SK-N-DZ (cell line): ENCODE measurements at regions not wholly inside any gene's neighbourhood (a gene's known extent, or its start where the extent isn't known, plus 50 kb on each side); places are given as distances from the start of the nearest gene placed in this dataset.
A peak's percentile ranks its signal among the peaks of the same experiment; 100 is the strongest.

Experiments
- DNase-seq: peaks from one replicate; pipeline ENCODE4 v3.0.0-alpha.2; 2015; ENCODE audit warnings: low spot score

- DNase-seq: no peak
Measured at GRCh38 chr16:66289986-66290385, 76.5 kb upstream of the CDH5 start.

GRCh38 chr16:66289051-66289680 is 77.3 kb upstream of the CDH5 start:
- DNase-seq: no peak

DNA sequence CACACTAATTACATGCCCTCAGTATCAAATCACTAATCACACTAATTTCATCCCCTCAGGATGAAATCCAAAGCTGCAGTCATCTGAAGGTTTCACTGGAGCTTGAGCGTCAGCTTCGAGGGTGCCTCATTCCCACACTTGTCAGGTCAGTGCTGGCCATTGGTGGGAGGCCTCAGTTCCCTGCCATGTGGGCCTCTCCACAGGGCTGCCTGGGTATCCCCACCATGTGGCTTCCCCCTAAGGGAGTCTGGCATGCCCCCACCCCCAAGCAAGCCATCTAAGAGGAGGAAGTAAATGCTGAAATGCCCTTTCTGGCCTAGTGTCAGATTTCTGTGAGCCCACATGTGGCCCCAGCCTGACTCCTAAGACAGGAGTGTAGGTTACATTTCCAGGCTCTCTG is 78.6 kb upstream of the CDH5 start:
- no peak for DNase-seq

GRCh38 chr16:66287416-66287815 is 79.1 kb upstream of the CDH5 start:
- DNase-seq: no peak

- no peak for DNase-seq
Measured at GRCh38 chr16:66286527-66286926, 80.0 kb upstream of the CDH5 start.

- no peak for DNase-seq
Measured at GRCh38 chr16:66278604-66279262, 87.8 kb upstream of the CDH5 start.

- no peak for DNase-seq
Measured at GRCh38 chr16:66278111-66278531, 88.4 kb upstream of the CDH5 start.

DNA sequence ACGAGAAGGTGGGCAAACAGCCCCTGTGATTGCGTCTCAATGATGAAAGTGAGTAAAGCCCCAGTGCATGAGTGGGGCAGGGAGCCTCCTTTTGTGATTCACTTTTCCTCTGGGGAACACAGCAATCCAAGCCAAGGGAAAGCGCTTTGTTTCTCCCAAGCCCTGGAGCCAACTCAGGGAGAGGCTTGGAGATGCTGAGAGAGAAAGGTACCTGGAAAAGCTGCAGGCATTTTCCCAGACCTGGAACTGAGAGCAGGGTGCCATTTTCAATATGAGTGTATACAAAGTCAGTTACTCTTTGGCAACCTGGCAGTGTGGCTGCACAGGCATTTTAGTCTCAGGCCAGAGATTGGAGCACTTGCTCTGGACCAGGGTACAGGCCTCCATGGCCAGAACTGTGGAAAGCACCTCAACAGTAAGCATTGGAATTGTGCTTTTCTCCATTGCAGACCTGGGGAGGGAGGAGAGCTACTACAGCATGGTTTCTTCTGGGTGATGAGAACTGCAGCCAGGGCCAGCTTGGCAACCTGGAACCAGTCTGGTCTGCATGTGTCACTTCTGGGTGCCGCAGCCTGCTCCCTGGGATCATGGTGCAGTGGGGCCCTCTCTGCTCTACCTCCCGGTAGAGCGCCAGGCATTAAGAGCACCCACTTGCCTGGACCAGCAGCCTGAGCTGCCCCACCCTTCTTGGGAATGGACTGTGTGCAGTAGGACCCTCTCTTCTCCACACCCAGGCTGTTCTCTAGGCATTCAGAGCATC is 89.0 kb upstream of the CDH5 start:
- no peak for DNase-seq

GRCh38 chr16:66275775-66276428 is 90.6 kb upstream of the CDH5 start:
- peak; percentile 71 for DNase-seq

GRCh38 chr16:66274335-66275110 is 92.0 kb upstream of the CDH5 start:
- peak; percentile 66 for DNase-seq

DNA sequence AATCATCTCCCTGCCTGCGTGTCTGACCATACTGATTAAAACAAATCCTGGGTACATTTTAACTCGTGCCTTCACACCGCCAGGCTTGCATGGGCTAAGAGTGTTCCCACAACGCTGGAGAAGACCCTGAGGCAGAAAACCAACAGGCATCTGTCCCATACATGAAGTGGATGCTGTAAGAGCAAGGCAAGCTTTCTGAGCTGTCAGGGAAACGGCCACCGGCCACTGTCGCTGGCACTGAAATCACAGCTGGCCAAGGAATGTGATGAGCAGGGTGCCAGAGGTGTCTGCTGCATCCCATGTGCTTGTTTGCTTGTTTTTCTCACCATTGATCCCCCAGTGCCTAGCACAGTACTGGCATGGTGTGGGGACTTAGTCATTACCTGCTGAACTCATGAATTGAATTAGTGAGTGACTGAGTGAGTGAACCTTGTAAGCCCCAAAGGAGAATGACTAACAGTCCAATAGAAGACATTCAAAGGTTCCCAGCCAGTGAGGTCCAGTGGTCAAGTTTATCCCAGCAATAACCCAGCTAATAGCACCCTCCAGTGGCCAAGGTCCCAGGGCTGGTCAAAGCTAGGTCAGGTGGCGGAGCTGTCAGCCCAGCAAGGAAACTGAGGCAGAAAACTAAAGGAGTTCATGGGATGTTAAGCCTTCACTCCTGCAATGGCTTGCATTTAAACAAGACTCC is 92.7 kb upstream of the CDH5 start:
- no peak for DNase-seq

GRCh38 chr16:66273053-66273452 is 93.4 kb upstream of the CDH5 start:
- DNase-seq: no peak

- DNase-seq: no peak
Measured at GRCh38 chr16:66272461-66272860, 94.0 kb upstream of the CDH5 start.

GRCh38 chr16:66271074-66272060 is 95.1 kb upstream of the CDH5 start:
- no peak for DNase-seq

DNA sequence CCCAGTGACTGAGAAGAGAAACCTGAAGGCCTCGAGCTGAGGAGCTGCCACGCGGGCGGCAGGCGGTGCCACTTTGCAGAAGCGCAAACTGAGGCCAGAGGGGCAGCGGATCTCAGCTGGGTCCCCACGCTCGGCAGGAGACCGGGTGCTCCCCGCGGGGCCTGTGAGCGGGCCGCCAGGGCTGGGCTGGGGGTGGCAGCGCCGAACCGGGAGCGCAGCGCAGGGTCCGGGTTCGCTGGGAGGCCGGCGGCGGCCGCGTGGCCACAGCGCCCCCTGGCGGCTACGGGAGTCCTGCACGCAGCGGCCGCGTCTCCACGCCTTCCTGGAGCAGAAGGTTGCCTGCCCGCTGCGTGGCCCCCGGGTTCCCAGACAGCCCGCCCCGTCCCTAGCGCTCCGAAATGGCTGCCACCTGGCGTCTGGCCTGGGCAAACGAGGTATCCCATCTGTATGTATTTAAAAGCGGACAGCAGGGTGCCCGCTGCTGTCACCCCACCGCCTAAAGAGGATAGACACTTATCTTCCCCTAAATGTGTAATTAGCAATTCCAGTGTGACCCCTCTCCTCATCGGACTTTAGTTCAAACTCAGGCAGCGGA is 96.1 kb upstream of the CDH5 start:
- peak; percentile 71 for DNase-seq

- no peak for DNase-seq
Measured at GRCh38 chr16:66269617-66270332, 96.7 kb upstream of the CDH5 start.

GRCh38 chr16:66267292-66268014 is 99.0 kb upstream of the CDH5 start:
- DNase-seq: no peak
